HG03045 (cell line): ENCODE measurements at regions not wholly inside any gene's neighbourhood (a gene's known extent, or its start where the extent isn't known, plus 50 kb on each side); places are given as distances from the start of the nearest gene placed in this dataset.
"Not testable (repeated sequence)": the region's sequence is repeated elsewhere in the genome, so short reads cannot be mapped to it uniquely, and the experiment has no call there.

ENCODE experiments used
- ATAC-seq: cut with Tn5 transposase; IDR thresholded peaks from one replicate; pipeline ENCODE4 v1.9.1; 2021; ENCODE audit warnings: mild to moderate bottlenecking, moderate library complexity; ENCODE audit not compliant: unreplicated experiment

DNA sequence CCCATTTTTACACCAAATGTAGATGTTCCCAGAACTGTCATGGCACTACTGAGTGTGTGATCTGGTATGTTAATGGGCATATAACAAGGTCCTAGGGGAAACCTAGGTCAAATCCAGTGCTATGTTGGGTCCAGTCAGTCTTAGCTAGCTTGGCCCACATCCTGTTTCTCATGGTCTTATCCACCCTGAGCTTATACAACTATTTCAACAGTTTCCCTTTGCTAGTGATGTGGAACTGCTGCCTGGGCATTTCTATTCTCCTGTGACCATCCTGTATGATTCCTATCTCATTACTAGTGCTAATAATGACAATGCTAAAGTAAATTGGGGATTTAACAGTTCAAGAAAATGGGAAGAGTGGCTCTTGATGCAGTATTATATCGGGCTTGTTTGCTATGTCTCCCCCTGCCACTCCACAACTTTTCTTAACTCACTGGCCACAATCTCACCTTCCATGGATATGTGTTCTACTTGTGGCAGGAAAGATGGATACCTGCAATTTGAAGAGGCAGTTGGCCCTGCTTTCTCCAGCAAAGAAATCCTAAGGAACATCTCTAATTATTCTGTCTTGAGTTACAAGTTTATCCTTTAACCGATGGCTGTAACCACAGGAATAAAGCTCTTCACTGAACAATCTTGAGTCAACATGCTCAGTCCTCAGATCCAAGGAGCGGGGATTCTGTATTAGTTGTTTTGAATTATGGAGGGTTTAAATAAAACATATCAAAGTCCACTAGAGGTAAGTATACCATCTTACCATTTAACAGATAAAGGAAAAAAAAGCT lies 707.8 kb downstream of the XPNPEP1 start:
- ATAC-seq = no peak

- ATAC-seq = not testable (repeated sequence)
Measured at GRCh38 chr10:109214891-109215290, 708.4 kb downstream of the XPNPEP1 start.

- ATAC-seq = no peak
Measured at GRCh38 chr10:109207361-109207760, 716.0 kb downstream of the XPNPEP1 start.

- ATAC-seq = no peak
Measured at GRCh38 chr10:109205929-109206585, 717.3 kb downstream of the XPNPEP1 start.

GRCh38 chr10:109203646-109204353 lies 719.5 kb downstream of the XPNPEP1 start:
- no peak for ATAC-seq

GRCh38 chr10:109202111-109202510 lies 721.2 kb downstream of the XPNPEP1 start:
- ATAC-seq = no peak

- no peak for ATAC-seq
Measured at GRCh38 chr10:109200646-109201045, 722.7 kb downstream of the XPNPEP1 start.

DNA sequence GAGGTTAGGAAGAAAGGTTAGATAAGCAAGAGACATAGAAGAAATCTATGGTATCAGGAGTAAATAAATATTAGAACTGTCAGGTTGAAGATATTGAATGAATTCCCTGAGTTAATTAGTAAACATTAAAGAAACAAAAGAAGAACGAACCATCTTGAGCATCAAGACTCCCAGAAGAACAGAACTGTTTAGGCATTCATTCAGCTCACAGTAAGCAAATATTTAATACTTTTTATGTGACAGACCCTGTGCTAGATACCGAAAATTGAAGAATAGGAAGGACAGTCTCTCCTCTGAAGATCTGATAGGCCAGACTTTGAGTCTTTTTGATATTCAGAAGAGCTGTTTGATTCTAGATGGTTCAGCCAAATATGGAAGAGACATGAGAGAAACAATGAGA lies 731.5 kb downstream of the XPNPEP1 start:
- ATAC-seq = no peak

DNA sequence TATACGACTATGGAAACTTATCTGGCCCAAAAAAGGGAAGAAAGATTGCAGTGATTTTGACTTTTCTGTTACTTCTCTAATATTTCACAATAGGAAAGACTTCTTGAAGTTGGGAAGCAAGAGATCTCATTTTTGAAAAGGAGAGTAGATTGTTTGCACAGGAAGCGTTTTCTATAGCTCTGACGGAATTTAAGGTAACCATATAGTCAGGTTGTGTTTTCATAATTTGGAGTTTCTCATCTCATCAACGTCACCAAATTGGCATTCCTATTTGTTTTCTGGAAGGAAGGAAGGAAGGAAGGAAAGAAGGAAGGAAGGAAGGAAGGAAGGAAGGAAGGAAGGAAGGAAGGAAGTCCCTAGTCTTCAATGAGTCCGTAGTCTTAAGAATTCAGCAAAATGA lies 732.0 kb downstream of the XPNPEP1 start:
- no peak for ATAC-seq

DNA sequence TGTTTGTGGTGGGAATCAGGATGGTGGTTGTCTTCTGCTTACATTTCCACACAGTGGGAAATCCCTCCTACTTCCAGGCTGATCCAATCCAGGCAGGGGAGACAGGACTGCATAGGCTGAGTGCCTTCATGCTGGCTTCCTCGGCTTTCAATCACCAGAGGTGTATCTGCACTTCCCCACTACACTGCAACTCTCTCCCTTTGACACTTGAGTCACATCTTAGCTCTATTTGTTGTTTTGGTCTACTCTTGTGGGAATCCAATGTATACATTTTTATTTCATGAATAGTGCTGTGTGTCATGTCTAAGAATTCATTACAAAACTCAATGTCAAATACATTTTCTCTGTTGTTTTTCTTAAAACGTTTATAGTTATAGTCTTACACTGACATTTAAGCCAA lies 735.6 kb downstream of the XPNPEP1 start:
- ATAC-seq = no peak

- ATAC-seq = no peak
Measured at GRCh38 chr10:109183366-109183765, 739.9 kb downstream of the XPNPEP1 start.

DNA sequence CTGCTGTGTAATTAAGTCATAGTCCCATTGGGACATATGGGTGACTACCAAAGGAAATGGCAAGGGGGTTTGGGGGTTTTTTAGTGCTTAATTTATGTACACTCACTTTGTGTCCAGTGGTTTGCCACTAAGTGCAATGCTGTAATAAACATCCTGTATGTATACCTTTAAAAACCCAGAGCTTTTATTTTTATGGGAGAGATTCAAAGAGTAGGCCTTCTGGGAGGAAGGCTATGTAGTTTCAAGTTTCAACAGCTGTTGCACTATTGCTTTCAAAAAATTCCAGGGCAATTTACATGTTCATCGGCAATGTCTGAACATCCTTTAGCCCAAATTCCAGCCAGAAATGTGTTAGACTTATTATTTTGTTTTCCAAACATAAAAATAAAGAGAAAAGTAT lies 744.7 kb downstream of the XPNPEP1 start:
- ATAC-seq = no peak

DNA sequence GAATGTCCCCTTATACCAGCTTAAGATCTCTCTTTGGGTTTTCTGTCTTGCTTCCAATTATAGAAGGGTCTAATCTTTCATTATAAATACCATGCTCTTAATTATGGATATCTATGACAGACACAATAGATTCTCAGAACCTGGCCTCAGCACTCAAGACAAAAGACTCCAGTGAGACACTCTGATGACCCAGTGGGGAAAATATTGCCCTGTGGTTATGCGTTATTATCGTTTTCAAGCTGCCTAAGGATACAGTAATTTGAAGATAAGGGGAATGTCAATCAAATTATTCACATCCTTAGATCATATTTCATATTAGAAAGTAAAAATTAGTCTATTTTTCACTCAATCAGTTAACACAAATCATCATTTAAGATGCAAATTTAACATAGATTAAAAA lies 748.8 kb downstream of the XPNPEP1 start:
- no peak for ATAC-seq

DNA sequence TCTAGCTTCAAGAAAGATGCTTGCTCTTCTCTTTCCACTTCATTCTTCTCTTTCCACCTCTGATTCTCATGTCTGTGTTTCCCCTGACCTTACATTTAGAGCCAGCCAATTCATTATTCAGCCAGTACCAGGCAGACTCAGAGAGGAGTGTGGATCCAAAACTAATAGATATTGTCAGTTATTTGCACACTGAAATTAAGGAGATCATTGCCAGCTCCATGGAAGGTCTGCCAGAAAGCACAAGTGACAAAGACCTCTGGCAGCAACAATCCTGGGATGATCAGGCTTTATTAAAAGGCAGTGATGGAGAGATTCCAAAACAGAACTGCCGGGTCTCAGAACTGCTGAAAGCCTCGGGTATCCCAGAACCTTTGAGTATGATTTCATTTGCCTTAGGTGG lies 749.4 kb downstream of the XPNPEP1 start:
- ATAC-seq = no peak

GRCh38 chr10:109173121-109173520 lies 750.2 kb downstream of the XPNPEP1 start:
- ATAC-seq = no peak

- no peak for ATAC-seq
Measured at GRCh38 chr10:109166935-109167334, 756.4 kb downstream of the XPNPEP1 start.

DNA sequence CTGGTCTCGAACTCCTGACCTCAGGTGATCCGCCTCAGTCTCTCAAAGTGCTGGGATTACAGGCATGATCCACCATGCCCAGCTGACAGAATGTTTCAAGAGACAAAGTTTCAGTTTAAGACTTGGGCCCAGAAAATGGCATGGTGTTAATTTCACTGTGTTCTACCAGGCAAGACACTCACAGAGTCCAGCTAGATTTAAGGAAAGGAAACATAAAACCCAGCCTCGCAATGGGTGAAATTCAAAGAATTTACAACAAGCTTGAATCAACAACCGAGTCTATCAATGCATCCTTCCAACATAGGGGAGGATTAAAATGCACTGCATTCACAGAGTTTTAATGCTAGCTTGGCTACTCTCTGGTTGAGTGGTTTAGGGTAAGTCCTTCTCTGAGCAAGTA lies 764.0 kb downstream of the XPNPEP1 start:
- no peak for ATAC-seq

DNA sequence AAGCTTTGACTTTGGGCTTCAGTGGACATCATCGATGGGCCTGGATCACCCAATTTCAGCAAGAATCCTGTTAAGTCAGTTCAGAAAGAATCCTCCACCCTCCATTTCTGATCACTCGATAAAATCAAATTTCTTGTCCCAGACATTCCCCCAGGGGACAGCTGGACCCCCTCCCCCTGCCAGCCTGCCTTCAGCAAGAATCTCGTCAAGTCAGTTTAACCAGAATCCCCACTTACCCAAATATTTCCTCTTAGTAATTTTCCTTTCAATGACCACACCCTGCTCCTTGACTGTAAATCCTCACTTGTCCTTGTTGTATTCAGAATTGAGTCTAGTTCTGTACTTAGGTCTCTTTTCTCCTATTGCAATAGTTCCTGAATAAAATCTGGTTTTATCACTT lies 766.9 kb downstream of the XPNPEP1 start:
- ATAC-seq = no peak

DNA sequence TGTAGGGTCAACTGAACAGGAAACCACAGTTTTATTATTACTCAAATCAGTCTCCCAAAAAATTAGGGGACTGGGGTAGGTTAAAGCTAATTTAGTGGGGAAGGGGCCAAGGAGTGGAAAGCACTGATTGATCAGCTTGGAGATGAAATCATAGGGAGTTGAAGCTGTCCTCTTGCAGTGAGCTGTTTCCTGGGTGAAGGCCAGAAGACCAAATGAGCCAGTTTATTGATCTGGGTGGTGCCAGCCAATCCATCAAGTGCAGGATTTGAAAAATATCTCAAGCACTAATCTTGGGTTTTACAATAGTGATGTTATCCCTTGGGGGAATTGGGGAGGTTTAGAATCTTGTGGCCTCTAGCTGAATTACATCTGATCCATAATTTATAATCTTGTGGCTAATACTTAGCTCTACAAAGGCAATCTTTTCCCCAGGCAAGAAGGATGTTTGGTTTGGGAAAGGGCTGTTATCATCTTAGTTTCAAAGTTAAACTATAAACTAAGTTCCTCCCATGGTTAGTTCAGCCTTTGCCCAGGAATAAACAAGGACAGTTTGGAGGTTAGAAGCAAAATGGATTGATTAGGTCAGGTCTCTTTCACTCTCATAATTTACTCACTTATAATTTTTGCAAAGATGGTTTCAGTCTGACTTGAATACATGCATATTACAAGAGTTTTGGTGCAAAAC lies 773.5 kb downstream of the XPNPEP1 start:
- no peak for ATAC-seq

DNA sequence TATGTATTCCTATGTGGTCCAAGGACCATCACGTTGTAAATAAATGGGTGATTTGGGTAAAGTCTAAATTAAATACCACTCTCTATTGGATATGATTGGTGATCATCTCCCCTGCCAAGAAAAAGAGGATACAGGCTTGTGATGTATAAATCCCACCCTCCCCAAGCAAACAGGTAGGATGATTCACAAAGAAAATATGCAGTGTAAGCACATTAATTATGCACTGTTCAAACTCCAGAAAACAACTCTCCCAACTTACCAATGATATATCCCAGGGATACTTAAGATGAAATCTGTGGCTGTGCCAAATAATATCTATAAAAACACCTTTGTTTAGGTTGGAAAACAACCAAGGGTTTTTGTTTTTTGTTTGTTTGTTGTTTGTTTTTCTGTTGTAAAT lies 795.9 kb downstream of the XPNPEP1 start:
- ATAC-seq = no peak

DNA sequence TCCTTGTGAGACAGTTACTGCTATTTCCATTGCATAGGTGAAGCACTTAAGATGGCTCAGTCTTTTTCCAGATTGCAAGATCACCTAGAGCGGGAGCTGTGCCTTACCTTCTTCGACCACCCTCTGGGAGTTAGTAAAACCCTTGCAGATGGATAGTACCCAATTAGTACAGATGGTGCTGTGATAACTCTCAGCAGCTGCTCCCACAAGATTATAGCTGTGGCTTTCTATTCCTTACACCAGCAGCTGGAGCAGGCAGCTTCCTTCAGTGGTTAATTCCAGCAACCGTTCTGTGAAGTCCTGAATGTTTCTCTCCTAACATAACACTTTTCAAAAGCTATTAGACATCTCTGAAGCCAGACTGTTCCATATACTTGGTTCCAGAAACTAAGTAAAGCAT lies 796.8 kb downstream of the XPNPEP1 start:
- ATAC-seq = no peak
